OCI-LY1 (cell line): ENCODE measurements at regions not wholly inside any gene's neighbourhood (a gene's known extent, or its start where the extent isn't known, plus 50 kb on each side); places are given as distances from the start of the nearest gene placed in this dataset.

Source experiments
- H2AFZ ChIP-seq: fragments of 200-600 bp; sonication (generic), shearing (Covaris generic); 2 replicates; pipeline ENCODE4 v1.6.0; 2014; ENCODE audit warnings: antibody characterized with exemption, mild to moderate bottlenecking, low read length
- H3F3A ChIP-seq: fragments of 200-600 bp; sonication (generic), shearing (Covaris generic); 2 replicates; pipeline ENCODE4 v1.6.0; 2014; ENCODE audit warnings: mild to moderate bottlenecking, antibody characterized with exemption, low read length, moderate library complexity; ENCODE audit not compliant: insufficient read depth
- H3K27ac ChIP-seq: fragments of 200-600 bp; sonication (generic); 2 replicates; pipeline ENCODE4 v1.5.1; 2014; ENCODE audit warnings: low read length, mixed run types, mild to moderate bottlenecking, low read depth; ENCODE audit not compliant: poor library complexity, severe bottlenecking
- H3K27me3 ChIP-seq: fragments of 200-600 bp; sonication (generic); 2 replicates; pipeline ENCODE4 v1.6.0; 2014; ENCODE audit warnings: antibody characterized with exemption, mild to moderate bottlenecking, low read length, moderate library complexity; ENCODE audit not compliant: insufficient read depth
- H3K36me3 ChIP-seq: fragments of 200-600 bp; sonication (generic); 2 replicates; pipeline ENCODE4 v1.6.1; 2014; ENCODE audit warnings: mild to moderate bottlenecking, antibody characterized with exemption, low read length, moderate library complexity, mixed read lengths; ENCODE audit not compliant: insufficient read depth
- H3K4me1 ChIP-seq: fragments of 200-600 bp; sonication (generic); 2 replicates; pipeline ENCODE4 v1.5.1; 2014; ENCODE audit warnings: mild to moderate bottlenecking, low read length, moderate library complexity; ENCODE audit not compliant: insufficient read depth, severe bottlenecking
- H3K4me2 ChIP-seq: fragments of 200-600 bp; sonication (generic), shearing (Covaris generic); 2 replicates; pipeline ENCODE4 v1.6.1; 2014; ENCODE audit warnings: low read length
- H3K4me3 ChIP-seq: fragments of 200-600 bp; sonication (generic); 2 replicates; pipeline ENCODE4 v1.5.1; 2014; ENCODE audit warnings: low read length, low read depth, mild to moderate bottlenecking, mixed read lengths; ENCODE audit not compliant: poor library complexity, severe bottlenecking
- H3K79me2 ChIP-seq: fragments of 200-600 bp; shearing (Covaris generic); 2 replicates; pipeline ENCODE4 v1.6.1; 2016; ENCODE audit warnings: mixed run types, low read length, mixed read lengths; ENCODE audit not compliant: insufficient read depth
- H3K9ac ChIP-seq: fragments of 200-600 bp; sonication (generic), shearing (Covaris generic); 2 replicates; pipeline ENCODE4 v1.6.1; 2014; ENCODE audit warnings: mild to moderate bottlenecking, low read length, mixed read lengths
- H3K9me2 ChIP-seq: fragments of 200-600 bp; sonication (generic), shearing (Covaris generic); 2 replicates; pipeline ENCODE4 v1.6.1; 2014; ENCODE audit warnings: low read depth, mild to moderate bottlenecking, low read length, mixed read lengths
- H3K9me3 ChIP-seq: fragments of 200-600 bp; shearing (Covaris generic); 2 replicates; pipeline ENCODE4 v1.6.1; 2014; ENCODE audit warnings: low read length, mixed read lengths
- H4K20me1 ChIP-seq: fragments of 200-600 bp; sonication (generic), shearing (Covaris generic); 2 replicates; pipeline ENCODE4 v1.6.0; 2016; ENCODE audit warnings: mild to moderate bottlenecking, low read length; ENCODE audit not compliant: insufficient read depth
- CTCF ChIP-seq: fragments of 200-600 bp; sonication (generic), shearing (Covaris generic); IDR thresholded peaks from 2 replicates; pipeline ENCODE4 v1.5.1; 2017; ENCODE audit warnings: mild to moderate bottlenecking, antibody characterized with exemption, low read length, moderate library complexity, mixed read lengths
- EZH2 ChIP-seq: fragments of 200-600 bp; sonication (generic), shearing (Covaris generic); IDR thresholded peaks from 2 replicates; pipeline ENCODE4 v1.8.0; 2017; ENCODE audit warnings: borderline replicate concordance, mixed run types, mild to moderate bottlenecking, antibody characterized with exemption, low read length, moderate library complexity, mixed read lengths

DNA sequence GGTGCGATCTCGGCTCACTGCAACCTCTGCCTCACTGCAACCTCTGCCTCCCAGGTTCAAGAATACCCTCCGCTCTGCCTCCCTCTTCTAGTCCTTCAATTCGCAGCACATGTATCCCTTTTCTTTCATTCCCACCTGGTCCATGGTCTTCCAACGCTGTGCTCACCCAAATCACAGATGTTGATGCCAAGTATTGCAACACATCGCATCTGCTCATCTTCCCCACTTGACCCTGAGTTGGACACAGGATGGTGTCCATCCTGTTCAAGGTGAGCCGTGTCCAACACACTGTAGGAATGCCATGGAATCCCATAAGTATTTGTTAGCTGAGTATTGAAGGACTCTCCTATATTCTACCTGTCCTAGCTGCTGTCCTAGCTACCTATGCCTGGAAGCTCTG is 50.6 kb upstream of the ETV6 start:
- no peak overlapping the region for H2AFZ ChIP-seq
- no peaks in the 10 kb centered on the region for H3K36me3 ChIP-seq
- no peak overlapping the region for H3K4me3 ChIP-seq
- no peak for TF ChIP-seq CTCF
- no peak for TF ChIP-seq EZH2
- H4K20me1 ChIP-seq: no peaks in the 10 kb centered on the region
- H3K79me2 ChIP-seq: no peaks in the 10 kb centered on the region
- H3K27me3 ChIP-seq: no peaks in the 10 kb centered on the region
- no peak overlapping the region for H3K4me2 ChIP-seq
- H3F3A ChIP-seq: no peaks in the 10 kb centered on the region
- H3K9ac ChIP-seq: no peak overlapping the region
- no peak overlapping the region for H3K27ac ChIP-seq
- no peaks in the 10 kb centered on the region for H3K4me1 ChIP-seq
- H3K9me3 ChIP-seq: no peaks in the 10 kb centered on the region
- H3K9me2 ChIP-seq: no peaks in the 10 kb centered on the region
